CD4-positive, CD25-positive, alpha-beta regulatory T cell (primary cell): ENCODE measurements at regions not wholly inside any gene's neighbourhood (a gene's known extent, or its start where the extent isn't known, plus 50 kb on each side); places are given as distances from the start of the nearest gene placed in this dataset.

Source experiments
- ATAC-seq, 2 donors: fragments of 150-1000 bp; cut with Tn5 transposase; one replicate each; pipeline ENCODE4 v1.10.0; 2021; ENCODE audit warnings: low read depth in 2 of 2, moderate number of reproducible peaks in 2 of 2, moderate library complexity in 1 of 2
- DNase-seq, 3 donors: peaks; one replicate each; pipeline versions ENCODE4 v3.0.0 to v3.0.0-alpha.2; 2012 to 2022; ENCODE audit warnings: mixed read lengths in 1 of 3
- H3K27ac ChIP-seq: one replicate; pipeline ENCODE4 v1.7.0; 2013; ENCODE audit warnings: mild to moderate bottlenecking, low read length; ENCODE audit not compliant: insufficient read depth, poor library complexity, severe bottlenecking
- H3K27me3 ChIP-seq: one replicate; pipeline ENCODE4 v1.7.0; 2013; ENCODE audit warnings: low read length; ENCODE audit not compliant: control insufficient read depth, insufficient read depth
- H3K36me3 ChIP-seq: one replicate; pipeline ENCODE4 v1.7.0; 2013; ENCODE audit warnings: mild to moderate bottlenecking, low read length, moderate library complexity; ENCODE audit not compliant: control insufficient read depth, insufficient read depth
- H3K4me1 ChIP-seq: 2 replicates; pipeline ENCODE4 v1.7.0; 2013; ENCODE audit warnings: mild to moderate bottlenecking, low read length; ENCODE audit not compliant: insufficient read depth, control insufficient read depth, poor library complexity, severe bottlenecking
- H3K4me3 ChIP-seq: one replicate; pipeline ENCODE4 v1.7.0; 2013; ENCODE audit warnings: low read depth, mild to moderate bottlenecking, low read length, moderate library complexity
- H3K9me3 ChIP-seq, 2 experiments: 1 replicate in 1 of 2; 2 replicates in 1 of 2; pipeline ENCODE4 v1.7.0; 2013; ENCODE audit warnings: low read length in 2 of 2, mild to moderate bottlenecking in 1 of 2, moderate library complexity in 1 of 2; ENCODE audit not compliant: control insufficient read depth in 2 of 2
- H3K27ac Mint-ChIP-seq, 3 donors: one replicate each; pipeline ENCODE4 v1.8.0; 2020 to 2022; ENCODE audit warnings: mild to moderate bottlenecking in 3 of 3, mixed read lengths in 3 of 3, moderate library complexity in 2 of 3
- H3K27me3 Mint-ChIP-seq: one replicate; pipeline ENCODE4 v1.8.0; 2022; ENCODE audit warnings: mild to moderate bottlenecking, mixed read lengths
- H3K36me3 Mint-ChIP-seq: one replicate; pipeline ENCODE4 v1.8.0; 2020; ENCODE audit warnings: mixed read lengths
- H3K4me1 Mint-ChIP-seq, 4 donors: one replicate each; pipeline ENCODE4 v1.8.0; 2020 to 2022; ENCODE audit warnings: mixed read lengths in 4 of 4, mild to moderate bottlenecking in 1 of 4
- H3K4me3 Mint-ChIP-seq, 4 donors: one replicate each; pipeline ENCODE4 v1.8.0; 2020 to 2022; ENCODE audit warnings: mild to moderate bottlenecking in 4 of 4, mixed read lengths in 4 of 4, moderate library complexity in 3 of 4
- H3K9me3 Mint-ChIP-seq, 7 donors: one replicate each; pipeline ENCODE4 v1.8.0; 2020 to 2022; ENCODE audit warnings: mixed read lengths in 7 of 7, mild to moderate bottlenecking in 3 of 7, moderate library complexity in 2 of 7

DNA sequence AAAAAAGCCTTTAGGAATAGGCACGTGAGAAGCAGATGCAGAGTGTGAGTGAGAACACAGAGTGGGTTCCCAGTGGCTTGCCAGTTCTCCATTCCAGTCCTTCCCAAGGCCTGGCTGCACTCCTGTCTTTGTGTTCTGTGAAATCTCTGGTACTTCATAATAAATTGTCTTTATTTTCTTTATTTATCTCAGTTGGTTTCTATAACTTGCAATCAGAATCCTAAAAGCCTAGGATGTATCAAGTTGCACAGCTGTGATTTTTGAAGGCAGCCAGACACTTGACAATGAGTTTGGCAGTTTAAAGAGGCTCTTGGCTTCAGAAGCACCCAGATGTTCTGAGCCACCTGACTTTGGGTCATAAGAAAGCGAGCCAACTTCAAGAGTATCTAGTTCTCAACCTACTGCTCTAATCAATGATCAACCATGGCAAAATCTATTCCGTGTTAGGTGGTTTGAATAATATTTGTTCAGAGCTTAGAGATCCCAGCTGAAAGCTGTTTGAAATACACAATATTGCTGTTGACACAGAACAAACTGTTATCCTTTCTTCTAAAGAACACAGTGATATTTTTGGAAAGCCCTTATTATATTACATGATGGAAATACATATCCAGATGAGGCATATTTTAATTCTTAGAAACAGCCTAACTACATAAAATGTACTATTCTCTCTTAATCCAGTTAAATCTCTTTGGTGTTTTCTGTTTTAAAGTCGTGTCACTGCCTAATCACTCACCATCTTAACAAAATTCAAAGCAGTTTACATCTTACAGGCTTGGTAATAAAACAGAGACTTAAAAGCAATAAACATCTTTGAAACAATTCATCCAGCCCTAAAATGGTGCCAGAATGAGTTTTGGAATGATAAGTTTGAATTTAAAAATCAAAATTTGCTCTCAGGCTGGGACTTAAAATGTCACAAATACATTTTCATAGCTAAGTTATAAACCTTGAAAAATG, 483.0 kb upstream of the NBEA start:
- Histone ChIP-seq H3K9me3 (peaks cover 0 to 2% of the 10 kb centered on the region in 2 experiments), H3K36me3 (no peaks in the 10 kb centered on the region), H3K27ac (no peak overlapping the region), H3K4me1 (no peaks in the 10 kb centered on the region), H3K27me3 (no peaks in the 10 kb centered on the region), H3K4me3 (no peak overlapping the region)
- H3K4me1 Mint-ChIP-seq = no peaks in the 10 kb centered on the region
- H3K36me3 Mint-ChIP-seq = no peaks in the 10 kb centered on the region
- peaks cover 0 to 15% (median 4%) of the 10 kb centered on the region in 7 donors for H3K9me3 Mint-ChIP-seq
- H3K4me3 Mint-ChIP-seq = no peak overlapping the region
- no peak overlapping the region for H3K27ac Mint-ChIP-seq
- no peak for ATAC-seq
- DNase-seq = no peak
- no peaks in the 10 kb centered on the region for H3K27me3 Mint-ChIP-seq

DNA sequence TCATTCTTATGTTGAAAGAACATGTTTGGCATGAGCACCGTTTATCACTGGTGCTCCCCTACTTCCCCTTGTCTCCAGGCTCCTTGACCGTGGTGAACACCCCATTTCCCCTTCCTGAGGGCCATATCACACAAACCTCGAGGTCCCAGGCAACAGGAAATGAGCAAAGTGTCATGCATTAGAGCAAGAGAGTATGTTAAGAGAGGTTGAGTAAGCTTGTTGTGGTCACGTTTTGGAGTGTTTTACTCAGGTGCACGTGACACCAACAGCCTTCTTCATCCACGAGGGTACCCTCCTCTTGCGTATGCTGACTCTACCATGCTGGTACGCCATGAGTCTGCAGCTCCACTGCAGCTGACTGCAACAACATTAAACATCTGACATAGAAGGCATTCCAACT, 482.2 kb upstream of the NBEA start:
- no peak overlapping the region for H3K27ac ChIP-seq
- H3K27me3 ChIP-seq = no peaks in the 10 kb centered on the region
- H3K4me3 Mint-ChIP-seq = no peak overlapping the region
- DNase-seq = no peak
- no peaks in the 10 kb centered on the region for H3K36me3 ChIP-seq
- ATAC-seq = no peak
- no peak overlapping the region for H3K27ac Mint-ChIP-seq
- H3K4me1 ChIP-seq = no peaks in the 10 kb centered on the region
- no peaks in the 10 kb centered on the region for H3K27me3 Mint-ChIP-seq
- peaks cover 2 to 3% of the 10 kb centered on the region in 2 experiments for H3K9me3 ChIP-seq
- H3K4me3 ChIP-seq = no peak overlapping the region
- no peaks in the 10 kb centered on the region for H3K36me3 Mint-ChIP-seq
- no peaks in the 10 kb centered on the region for H3K4me1 Mint-ChIP-seq
- H3K9me3 Mint-ChIP-seq = peaks cover 0 to 11% (median 3%) of the 10 kb centered on the region in 7 donors

DNA sequence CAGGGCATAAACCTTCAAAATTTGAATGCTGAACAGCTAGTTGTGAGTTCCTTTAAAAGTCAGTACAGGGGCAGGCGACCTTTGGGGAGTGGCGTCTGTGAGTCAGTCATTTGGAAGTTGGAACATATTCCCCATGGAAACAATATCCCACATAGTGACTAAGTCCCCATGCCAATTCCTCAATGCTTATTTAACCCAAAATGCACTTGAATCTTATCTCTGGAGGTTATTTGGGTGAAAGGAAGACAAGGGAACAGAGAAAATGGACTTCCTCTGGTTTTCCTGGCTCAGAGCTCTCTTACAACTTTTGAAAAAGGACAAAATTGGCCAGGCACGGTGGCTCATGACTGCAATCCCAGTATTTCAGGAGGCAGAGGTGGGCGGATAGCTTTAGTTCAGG, 479.2 kb upstream of the NBEA start:
- Histone ChIP-seq H3K9me3 (peaks cover 2 to 5% of the 10 kb centered on the region in 2 experiments), H3K4me1 (no peaks in the 10 kb centered on the region)
- H3K4me3 Mint-ChIP-seq = no peak overlapping the region

DNA sequence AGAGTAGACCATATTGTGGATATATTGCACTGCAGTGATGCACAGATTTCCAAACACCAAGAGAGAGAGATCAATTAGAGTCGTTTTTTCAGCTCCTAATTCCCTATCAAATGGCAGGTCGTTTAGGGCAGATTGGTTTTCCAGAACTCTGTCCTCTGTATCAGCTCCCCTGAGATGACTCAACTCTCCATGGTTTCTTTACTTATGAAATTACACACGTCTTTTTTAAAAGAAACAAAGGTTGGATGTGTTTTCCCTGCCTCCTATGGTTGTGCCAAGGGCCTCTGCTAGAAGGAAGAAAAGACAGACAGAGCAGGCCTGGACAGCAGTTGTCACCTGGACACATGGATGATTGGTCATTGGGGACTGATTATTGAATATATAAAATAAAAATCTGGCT, 478.1 kb upstream of the NBEA start:
- Histone ChIP-seq H3K36me3 (no peaks in the 10 kb centered on the region), H3K4me3 (no peak overlapping the region), H3K27me3 (no peaks in the 10 kb centered on the region), H3K27ac (no peak overlapping the region), H3K4me1 (no peaks in the 10 kb centered on the region), H3K9me3 (peaks cover 2 to 5% of the 10 kb centered on the region in 2 experiments)
- H3K27ac Mint-ChIP-seq = no peak overlapping the region
- peaks cover 0 to 5% (median 2%) of the 10 kb centered on the region in 7 donors for H3K9me3 Mint-ChIP-seq
- no peak overlapping the region for H3K4me3 Mint-ChIP-seq
- H3K4me1 Mint-ChIP-seq = no peaks in the 10 kb centered on the region
- DNase-seq (no peak), ATAC-seq (no peak)
- H3K27me3 Mint-ChIP-seq = no peaks in the 10 kb centered on the region
- no peaks in the 10 kb centered on the region for H3K36me3 Mint-ChIP-seq

More for the DNA sequence above, 479.2 kb upstream of the NBEA start:
- Mint-ChIP-seq H3K4me1 (no peaks in the 10 kb centered on the region), H3K36me3 (no peaks in the 10 kb centered on the region), H3K9me3 (peaks cover 0 to 6% (median 2%) of the 10 kb centered on the region in 7 donors), H3K27me3 (no peaks in the 10 kb centered on the region), H3K27ac (no peak overlapping the region)
- no peak overlapping the region for H3K4me3 ChIP-seq
- no peak overlapping the region for H3K27ac ChIP-seq
- ATAC-seq = no peak
- no peaks in the 10 kb centered on the region for H3K27me3 ChIP-seq
- no peak for DNase-seq
- no peaks in the 10 kb centered on the region for H3K36me3 ChIP-seq

DNA sequence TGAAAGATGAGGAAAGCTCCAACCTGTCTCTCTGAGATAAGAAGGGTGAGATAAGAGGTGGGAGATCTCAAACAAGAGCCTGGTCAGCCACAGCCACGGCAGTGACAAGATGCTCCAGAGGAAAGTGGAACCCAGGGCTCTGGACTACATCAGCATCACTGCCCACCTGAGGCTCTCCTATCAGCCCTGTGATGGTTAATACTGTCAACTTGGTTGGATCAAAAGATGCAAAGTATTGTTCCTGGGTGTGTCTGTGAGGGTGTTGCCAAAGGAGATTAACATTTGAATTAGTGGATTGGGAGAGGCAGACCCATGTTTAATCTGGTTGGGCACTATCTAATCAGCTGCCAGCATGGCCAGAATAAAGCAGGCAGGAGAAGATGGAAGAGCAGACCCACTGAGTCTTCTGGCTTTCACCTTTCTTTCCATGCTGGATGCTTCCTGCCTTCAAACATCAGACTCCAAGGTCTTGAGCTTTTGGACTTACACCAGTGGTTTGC, 476.6 kb upstream of the NBEA start:
- H3K27ac ChIP-seq = no peak overlapping the region
- H3K27me3 ChIP-seq = no peaks in the 10 kb centered on the region
- H3K9me3 ChIP-seq = peaks cover 0 to 5% of the 10 kb centered on the region in 2 experiments
- H3K9me3 Mint-ChIP-seq = peaks cover 0 to 5% (median 0%) of the 10 kb centered on the region in 7 donors
- H3K27ac Mint-ChIP-seq = no peak overlapping the region
- ATAC-seq (no peak), DNase-seq (no peak)
- no peaks in the 10 kb centered on the region for H3K36me3 ChIP-seq
- no peaks in the 10 kb centered on the region for H3K4me1 Mint-ChIP-seq
- H3K4me3 ChIP-seq = no peak overlapping the region
- H3K36me3 Mint-ChIP-seq = no peaks in the 10 kb centered on the region
- H3K27me3 Mint-ChIP-seq = no peaks in the 10 kb centered on the region
- H3K4me3 Mint-ChIP-seq = no peak overlapping the region
- H3K4me1 ChIP-seq = no peaks in the 10 kb centered on the region

DNA sequence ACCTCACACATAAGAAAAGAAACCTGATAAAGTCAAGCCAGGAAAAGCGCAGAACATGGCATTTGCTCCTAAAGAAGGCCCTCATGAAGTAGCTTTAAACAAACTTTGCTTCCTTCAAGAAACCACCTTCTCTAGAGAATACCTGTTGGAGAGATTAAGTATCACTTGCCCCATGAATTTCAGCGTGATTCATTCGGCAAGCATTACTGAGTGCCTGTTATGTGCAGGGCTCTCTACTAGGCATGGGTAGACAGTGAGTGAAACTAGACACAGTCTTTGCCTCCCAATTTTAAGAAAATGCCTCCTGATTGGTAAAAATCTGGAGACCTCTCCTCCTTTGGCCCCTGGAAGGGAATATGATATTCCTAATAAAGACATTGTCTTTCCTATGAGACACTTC, 475.8 kb upstream of the NBEA start:
- no peaks in the 10 kb centered on the region for H3K27me3 ChIP-seq
- Mint-ChIP-seq H3K4me3 (no peak overlapping the region), H3K27me3 (no peaks in the 10 kb centered on the region), H3K27ac (no peak overlapping the region), H3K36me3 (no peaks in the 10 kb centered on the region), H3K9me3 (peaks cover 0 to 3% (median 0%) of the 10 kb centered on the region in 7 donors), H3K4me1 (no peaks in the 10 kb centered on the region)
- no peaks in the 10 kb centered on the region for H3K4me1 ChIP-seq
- no peak for DNase-seq
- H3K27ac ChIP-seq = no peak overlapping the region
- no peak for ATAC-seq
- H3K4me3 ChIP-seq = no peak overlapping the region
- no peaks in the 10 kb centered on the region for H3K36me3 ChIP-seq
- H3K9me3 ChIP-seq = peaks cover 0 to 5% of the 10 kb centered on the region in 2 experiments

DNA sequence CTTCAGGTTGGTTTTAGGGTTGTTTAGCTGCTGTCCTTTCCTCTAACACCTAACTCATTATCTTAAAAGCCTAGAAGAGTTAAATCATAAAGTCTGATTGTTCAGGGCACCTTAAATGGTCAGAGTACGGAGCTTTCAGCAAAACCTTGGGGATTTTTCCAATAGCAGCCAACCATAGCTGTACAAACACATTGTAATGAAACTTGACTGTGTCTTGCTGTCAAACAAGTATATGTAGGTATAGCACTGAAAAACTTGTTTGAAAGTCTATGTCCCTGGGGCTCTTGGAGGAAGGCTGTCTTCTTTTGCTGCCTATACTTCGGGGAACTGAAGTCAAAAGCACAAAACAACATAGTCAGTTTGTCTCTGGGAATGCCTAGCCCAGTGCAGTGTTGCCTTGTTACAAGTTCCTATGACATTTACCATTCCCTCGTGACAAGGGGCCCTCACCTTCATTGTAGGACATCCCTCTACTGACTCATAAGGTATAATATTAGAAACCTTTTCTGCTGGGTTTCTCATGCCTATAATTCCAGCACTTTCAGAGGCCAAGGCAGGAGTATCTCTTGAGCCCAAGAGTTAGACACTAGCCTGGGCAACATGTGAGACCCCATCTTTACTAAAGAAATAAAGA, 474.5 kb upstream of the NBEA start:
- H3K4me1 Mint-ChIP-seq = no peaks in the 10 kb centered on the region
- H3K4me1 ChIP-seq = no peaks in the 10 kb centered on the region
- no peak overlapping the region for H3K4me3 Mint-ChIP-seq
- no peaks in the 10 kb centered on the region for H3K27me3 Mint-ChIP-seq
- peaks cover 0 to 5% of the 10 kb centered on the region in 2 experiments for H3K9me3 ChIP-seq
- no peak for ATAC-seq
- H3K4me3 ChIP-seq = no peak overlapping the region
- H3K27ac ChIP-seq = no peak overlapping the region
- no peaks in the 10 kb centered on the region for H3K27me3 ChIP-seq
- no peaks in the 10 kb centered on the region for H3K36me3 ChIP-seq
- no peak for DNase-seq
- H3K27ac Mint-ChIP-seq = no peak overlapping the region
- H3K9me3 Mint-ChIP-seq = peaks cover 0 to 3% (median 0%) of the 10 kb centered on the region in 7 donors
- no peaks in the 10 kb centered on the region for H3K36me3 Mint-ChIP-seq
